IPS-20b (cell line): ENCODE measurements at regions not wholly inside any gene's neighbourhood (a gene's known extent, or its start where the extent isn't known, plus 50 kb on each side); places are given as distances from the start of the nearest gene placed in this dataset.
A peak's percentile ranks its signal among the peaks of the same experiment; 100 is the strongest.

Source experiments
- H3K27ac ChIP-seq: one replicate; pipeline ENCODE4 v1.5.1; 2013; ENCODE audit warnings: low read length
- H3K27me3 ChIP-seq: 2 replicates; pipeline ENCODE4 v1.6.1; 2013; ENCODE audit warnings: mild to moderate bottlenecking, low read length, inconsistent platforms; ENCODE audit not compliant: insufficient read depth
- H3K36me3 ChIP-seq: 2 replicates; pipeline ENCODE4 v1.6.1; 2013; ENCODE audit warnings: low read depth, mild to moderate bottlenecking, inconsistent platforms, low read length, moderate library complexity; ENCODE audit not compliant: insufficient read depth
- H3K4me1 ChIP-seq: 2 replicates; pipeline ENCODE4 v1.6.1; 2013; ENCODE audit warnings: mild to moderate bottlenecking, control low read depth, inconsistent platforms, low read length, moderate library complexity; ENCODE audit not compliant: insufficient read depth
- H3K4me3 ChIP-seq: 2 replicates; pipeline ENCODE4 v1.5.1; 2013; ENCODE audit warnings: mild to moderate bottlenecking, low read length, inconsistent platforms
- H3K9ac ChIP-seq: 2 replicates; pipeline ENCODE4 v1.6.1; 2013; ENCODE audit warnings: low read depth, mild to moderate bottlenecking, inconsistent platforms, low read length, moderate library complexity
- H3K9me3 ChIP-seq: 2 replicates; pipeline ENCODE4 v1.6.1; 2013; ENCODE audit warnings: mild to moderate bottlenecking, low read depth, low read length, inconsistent platforms; ENCODE audit not compliant: insufficient read depth

GRCh38 chr17:77475016-77475976 lies 334.5 kb downstream of the SEC14L1 start:
- no peaks in the 10 kb centered on the region for H3K9me3 ChIP-seq
- H3K9ac ChIP-seq: peak overlapping the region; percentile 7; the same call in 1 of the 2 replicates
- no peak overlapping the region for H3K4me3 ChIP-seq
- H3K27me3 ChIP-seq: no peaks in the 10 kb centered on the region
- peaks cover 67% of the 10 kb centered on the region for H3K4me1 ChIP-seq
- H3K36me3 ChIP-seq: peaks cover 1% of the 10 kb centered on the region; the same call in 1 of the 2 replicates
- H3K27ac ChIP-seq: peak overlapping the region; percentile 22

- peaks cover 65% of the 10 kb centered on the region for H3K4me1 ChIP-seq
- H3K27ac ChIP-seq: no peak overlapping the region
Observed at GRCh38 chr17:77476006-77476405, 335.2 kb downstream of the SEC14L1 start.

GRCh38 chr17:77476498-77476897 lies 335.7 kb downstream of the SEC14L1 start:
- Histone ChIP-seq H3K4me1 (peaks cover 62% of the 10 kb centered on the region), H3K27me3 (no peaks in the 10 kb centered on the region), H3K36me3 (no peaks in the 10 kb centered on the region; the same call in 1 of the 2 replicates), H3K9ac (no peak overlapping the region), H3K27ac (peak overlapping the region; percentile 23), H3K9me3 (no peaks in the 10 kb centered on the region), H3K4me3 (no peak overlapping the region)

More at GRCh38 chr17:77476006-77476405, 335.2 kb downstream of the SEC14L1 start:
- Histone ChIP-seq H3K9me3 (no peaks in the 10 kb centered on the region), H3K36me3 (no peaks in the 10 kb centered on the region; the same call in 1 of the 2 replicates), H3K9ac (no peak overlapping the region), H3K4me3 (no peak overlapping the region), H3K27me3 (no peaks in the 10 kb centered on the region)

GRCh38 chr17:77476931-77477805 lies 336.4 kb downstream of the SEC14L1 start:
- Histone ChIP-seq H3K9ac (peak overlapping the region; percentile 34; the same call in 1 of the 2 replicates), H3K4me3 (no peak overlapping the region), H3K36me3 (peaks cover 5% of the 10 kb centered on the region), H3K9me3 (no peaks in the 10 kb centered on the region), H3K4me1 (peaks cover 55% of the 10 kb centered on the region), H3K27me3 (no peaks in the 10 kb centered on the region), H3K27ac (no peak overlapping the region)

GRCh38 chr17:77478281-77478680 lies 337.5 kb downstream of the SEC14L1 start:
- H3K4me1 ChIP-seq: peaks cover 44% of the 10 kb centered on the region; the same call in 1 of the 2 replicates
- H3K4me3 ChIP-seq: no peak overlapping the region
- H3K27ac ChIP-seq: no peak overlapping the region
- H3K9me3 ChIP-seq: no peaks in the 10 kb centered on the region
- no peaks in the 10 kb centered on the region for H3K27me3 ChIP-seq
- H3K36me3 ChIP-seq: peaks cover 16% of the 10 kb centered on the region
- H3K9ac ChIP-seq: no peak overlapping the region

GRCh38 chr17:77478899-77479298 lies 338.1 kb downstream of the SEC14L1 start:
- Histone ChIP-seq H3K27ac (peak overlapping the region; percentile 58), H3K4me3 (no peak overlapping the region)

GRCh38 chr17:77479372-77480198 lies 338.8 kb downstream of the SEC14L1 start:
- H3K27me3 ChIP-seq: no peaks in the 10 kb centered on the region
- H3K4me3 ChIP-seq: no peak overlapping the region; the same call in 1 of the 2 replicates
- peak overlapping the region; percentile 71; the same call in 1 of the 2 replicates for H3K9ac ChIP-seq
- H3K9me3 ChIP-seq: no peaks in the 10 kb centered on the region
- peaks cover 33% of the 10 kb centered on the region; the same call in 1 of the 2 replicates for H3K4me1 ChIP-seq
- peak overlapping the region; percentile 95 for H3K27ac ChIP-seq
- H3K36me3 ChIP-seq: peaks cover 26% of the 10 kb centered on the region

More at GRCh38 chr17:77478899-77479298, 338.1 kb downstream of the SEC14L1 start:
- Histone ChIP-seq H3K9ac (peak overlapping the region; percentile 63; the same call in 1 of the 2 replicates), H3K9me3 (no peaks in the 10 kb centered on the region), H3K27me3 (no peaks in the 10 kb centered on the region), H3K4me1 (peaks cover 39% of the 10 kb centered on the region; the same call in 1 of the 2 replicates), H3K36me3 (peaks cover 22% of the 10 kb centered on the region)

GRCh38 chr17:77480199-77480508 lies 339.4 kb downstream of the SEC14L1 start:
- Histone ChIP-seq H3K9me3 (no peaks in the 10 kb centered on the region), H3K4me1 (peaks cover 29% of the 10 kb centered on the region; the same call in 1 of the 2 replicates), H3K27ac (peak overlapping the region; percentile 95), H3K36me3 (peaks cover 28% of the 10 kb centered on the region), H3K4me3 (no peak overlapping the region; the same call in 1 of the 2 replicates), H3K27me3 (no peaks in the 10 kb centered on the region), H3K9ac (peak overlapping the region; percentile 71)

GRCh38 chr17:77480509-77481215 lies 339.9 kb downstream of the SEC14L1 start:
- peak overlapping the region; percentile 95 for H3K27ac ChIP-seq
- H3K4me1 ChIP-seq: peaks cover 28% of the 10 kb centered on the region; the same call in 1 of the 2 replicates
- H3K27me3 ChIP-seq: no peaks in the 10 kb centered on the region

More at GRCh38 chr17:77480509-77481215, 339.9 kb downstream of the SEC14L1 start:
- no peak overlapping the region for H3K4me3 ChIP-seq
- peak overlapping the region; percentile 71; the same call in 1 of the 2 replicates for H3K9ac ChIP-seq
- H3K9me3 ChIP-seq: no peaks in the 10 kb centered on the region
- H3K36me3 ChIP-seq: peaks cover 33% of the 10 kb centered on the region
